ENCODE measurements at regions not wholly inside any gene's neighbourhood (a gene's known extent, or its start where the extent isn't known, plus 50 kb on each side); places are given as distances from the start of the nearest gene placed in this dataset.

GRCh38 chr1:163604896-163605295 lies 283.1 kb downstream of the NUF2 start:
- TF ChIP-seq RCOR1 (IDR thresholded peaks at IDR 0.05; ENCODE audit: insufficient replicate concordance, low read length) (no peak), BHLHE40 (IDR thresholded peaks at IDR 0.05; ENCODE audit: low read depth, low read length) (no peak), RAD21 (IDR thresholded peaks at IDR 0.05; ENCODE audit: low read length) (no peak), MAZ (IDR thresholded peaks at IDR 0.05; ENCODE audit: borderline replicate concordance, low read depth, low read length) (no peak), POLR2A (IDR thresholded peaks at IDR 0.05; ENCODE audit: low read depth, low read length) (no peak), MXI1 (IDR thresholded peaks at IDR 0.05; ENCODE audit: borderline replicate concordance, low read depth, low read length) (no peak)
- no peak overlapping the region for H2AK5ac ChIP-seq (ENCODE audit: low read depth, low read length)
- H3K18ac ChIP-seq (ENCODE audit: low read depth, low read length): no peak overlapping the region
- H3K36me3 ChIP-seq (ENCODE audit: control insufficient read depth, insufficient read depth, low read length): no peaks in the 10 kb centered on the region
- ATAC-seq (ENCODE audit: low read depth) (no peak), DNase-seq (no peak)
- H3K4me1 ChIP-seq (ENCODE audit: control insufficient read depth, insufficient read depth, low read length): no peaks in the 10 kb centered on the region
- H4K91ac ChIP-seq (ENCODE audit: insufficient read depth, low read depth, low read length): no peak overlapping the region
- no peak overlapping the region for H3K27ac ChIP-seq (ENCODE audit: insufficient read depth, low read length)
- no peak overlapping the region for H2BK20ac ChIP-seq (ENCODE audit: low read depth, low read length)
- no peak overlapping the region for H4K8ac ChIP-seq (ENCODE audit: low read depth in 2 of 2, low read length in 2 of 2)
- no peak overlapping the region for H3K14ac ChIP-seq (replicated peaks; ENCODE audit: low read depth, low read length)
- no peak overlapping the region for H3K4ac ChIP-seq (ENCODE audit: low read depth, low read length)
- no peak overlapping the region for H3K4me3 ChIP-seq (ENCODE audit: insufficient read depth, low read depth, low read length)
- H2BK120ac ChIP-seq (ENCODE audit: low read depth, low read length): no peak overlapping the region
- no peaks in the 10 kb centered on the region for H3K27me3 ChIP-seq (ENCODE audit: control insufficient read depth, insufficient read depth, low read length)
- 41% methylated on average over 3 of the region's 3 CpGs; no CpG with 5 or more reads in 1 of the 2 experiments for WGBS, 2 experiments (ENCODE audit: extremely low coverage in 2 of 2, insufficient read length in 1 of 2)
- no peaks in the 10 kb centered on the region for H3K9me3 ChIP-seq (ENCODE audit: control insufficient read depth, insufficient read depth, low read length)
- H4K20me1 ChIP-seq (ENCODE audit: insufficient read depth, low read length): no peaks in the 10 kb centered on the region
- intact Hi-C loops (cut with micrococcal nuclease) (no loop called here), dilution Hi-C loops (cut with HindIII; ENCODE audit: low sequenced_read_pairs, unreplicated experiment) (no loop called here), in situ Hi-C loops (cut with MboI; ENCODE audit: low sequenced_read_pairs) (no loop called here)
- ChIA-PET POLR2A (ENCODE audit: unreplicated experiment) (no interaction called here), CTCF (no interaction called here)
- no peaks in the 10 kb centered on the region for H3K9me1 ChIP-seq (ENCODE audit: insufficient read depth, low read length)
- no TSS peak for BruUV-seq (replicated peaks)
- H3K4me2 ChIP-seq (ENCODE audit: low read depth, low read length): no peak overlapping the region
- H3K56ac ChIP-seq (ENCODE audit: extremely low read depth, insufficient read depth, low read length): no peak overlapping the region
- H3K9ac ChIP-seq (ENCODE audit: low read depth, low read length): no peak overlapping the region
- H2AFZ ChIP-seq (replicated peaks; ENCODE audit: low read length, poor library complexity): no peak overlapping the region
- no peaks in the 10 kb centered on the region for H3K79me1 ChIP-seq (ENCODE audit: low read depth in 1 of 2, low read length in 2 of 2)
- no peak overlapping the region for H4K5ac ChIP-seq (ENCODE audit: low read depth, low read length)
- no peak overlapping the region for H2BK15ac ChIP-seq (ENCODE audit: low read depth, low read length)
- no peak overlapping the region for H2AK9ac ChIP-seq (replicated peaks; ENCODE audit: low read depth, low read length, poor library complexity)
- no peak overlapping the region for H3K23ac ChIP-seq (ENCODE audit: low read depth, low read length)
- no peak overlapping the region for H2BK5ac ChIP-seq (ENCODE audit: low read depth, low read length, poor library complexity, severe bottlenecking)

Data from IMR-90 (cell line).